Amygdala (tissue), 56 donors: ENCODE measurements at regions not wholly inside any gene's neighbourhood (a gene's known extent, or its start where the extent isn't known, plus 50 kb on each side); places are given as distances from the start of the nearest gene placed in this dataset.
"Not testable (repeated sequence)": the region's sequence is repeated elsewhere in the genome, so short reads cannot be mapped to it uniquely, and the experiment has no call there.

ENCODE experiments used
- DNase-seq, 56 donors: peaks; one replicate each; lab custom pipeline; 2025; lab: John Stamatoyannopoulos, UW

DNA sequence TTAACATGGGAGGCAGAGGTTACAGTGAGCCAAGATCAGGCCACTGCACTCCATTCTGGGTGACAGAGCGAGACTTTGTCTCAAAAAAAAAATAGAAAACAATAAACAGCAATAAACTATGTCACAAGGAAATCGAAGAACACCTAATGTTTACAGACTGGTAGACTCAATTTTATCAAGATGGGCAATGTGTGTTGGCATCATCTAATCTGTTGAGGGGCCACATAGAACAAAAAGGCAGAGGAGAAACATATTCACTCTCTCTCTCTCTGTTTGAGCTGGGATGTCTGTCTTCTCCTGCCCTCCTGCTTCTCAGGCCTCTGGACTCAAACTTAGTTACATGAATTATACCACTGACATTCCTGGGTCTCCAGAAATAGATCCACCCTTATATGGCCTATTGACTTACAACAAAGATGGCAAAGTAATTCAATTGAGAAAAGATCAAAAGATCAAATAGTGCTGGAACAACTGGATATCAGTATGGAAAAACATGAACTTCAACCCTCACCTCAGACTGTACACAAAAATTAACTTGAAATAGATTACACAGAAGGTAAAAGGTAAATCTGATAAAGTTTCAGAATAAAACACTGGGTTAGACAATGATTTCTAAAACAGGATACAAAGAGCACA is 703.8 kb upstream of the CRIM1 start:
- no peak for DNase-seq

GRCh38 chr2:35614640-35615039 is 740.9 kb upstream of the CRIM1 start:
- DNase-seq, result no peak

- DNase-seq, result no peak
These were observed 749.2 kb upstream of the CRIM1 start for GRCh38 chr2:35606394-35606793.

GRCh38 chr2:35598310-35598709 is 757.3 kb upstream of the CRIM1 start:
- no peak for DNase-seq

DNA sequence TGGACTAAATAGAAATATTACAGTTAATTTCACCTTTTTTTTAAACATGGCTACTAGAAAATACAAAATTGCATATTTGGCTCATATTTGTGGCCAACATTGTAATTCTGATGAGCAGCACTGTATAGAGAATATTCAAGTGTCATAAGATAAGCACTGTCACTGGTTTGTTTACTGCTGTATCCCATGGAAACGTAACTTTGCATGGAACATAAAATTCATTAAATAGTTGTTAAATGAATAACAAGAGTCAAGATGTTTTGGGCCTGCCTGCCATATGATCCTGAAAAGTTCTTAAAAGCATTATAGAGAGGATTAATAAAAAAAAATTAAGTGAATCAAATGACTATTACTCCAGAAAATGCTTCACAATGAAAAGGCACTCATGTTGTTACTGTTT is 763.7 kb upstream of the CRIM1 start:
- no peak for DNase-seq

- no peak for DNase-seq
These were observed 769.6 kb upstream of the CRIM1 start for GRCh38 chr2:35585972-35586371.

- DNase-seq, result no peak
These were observed 772.9 kb upstream of the CRIM1 start for GRCh38 chr2:35582637-35583036.

DNA sequence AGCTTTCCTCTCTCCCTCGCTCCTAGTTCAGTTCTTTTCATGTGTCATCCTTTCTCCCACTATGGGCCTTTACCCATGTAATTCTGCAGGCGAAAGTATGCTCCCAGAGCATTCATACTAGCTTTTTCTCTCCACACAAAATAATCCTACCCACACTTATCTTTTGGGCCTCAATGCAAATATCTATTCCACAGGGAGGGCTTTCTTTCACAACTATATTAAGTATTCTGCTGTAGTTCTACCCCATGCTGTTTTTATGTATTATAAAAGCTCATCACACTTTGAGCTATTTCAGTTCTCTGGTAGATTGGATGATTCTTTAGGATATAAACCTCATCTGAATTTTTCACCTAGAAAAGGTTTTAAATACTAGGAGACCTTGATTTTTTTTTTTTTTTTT is 774.6 kb upstream of the CRIM1 start:
- no peak for DNase-seq

- DNase-seq, result not testable (repeated sequence)
These were observed 787.0 kb upstream of the CRIM1 start for GRCh38 chr2:35568574-35568973.

- no peak for DNase-seq
These were observed 793.1 kb upstream of the CRIM1 start for GRCh38 chr2:35562488-35562887.

DNA sequence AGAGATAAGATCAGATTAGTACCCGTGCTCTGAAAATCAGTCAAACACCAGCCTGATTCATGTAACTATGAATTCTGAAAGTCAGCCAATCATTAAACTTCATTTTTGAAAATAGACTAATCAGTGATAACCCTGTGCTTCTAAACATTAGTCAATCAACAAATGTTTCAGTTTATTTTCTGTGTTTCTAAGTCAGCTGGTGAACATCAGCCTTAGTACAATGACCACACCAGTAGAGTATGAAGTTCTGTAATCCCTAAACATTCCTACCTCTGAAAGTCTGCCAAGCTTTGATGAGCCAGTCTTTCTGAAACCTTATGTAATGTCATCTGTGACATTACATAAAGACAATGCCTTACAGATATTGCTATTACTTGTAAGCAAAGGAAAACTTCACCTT is 807.4 kb upstream of the CRIM1 start:
- DNase-seq, result no peak

DNA sequence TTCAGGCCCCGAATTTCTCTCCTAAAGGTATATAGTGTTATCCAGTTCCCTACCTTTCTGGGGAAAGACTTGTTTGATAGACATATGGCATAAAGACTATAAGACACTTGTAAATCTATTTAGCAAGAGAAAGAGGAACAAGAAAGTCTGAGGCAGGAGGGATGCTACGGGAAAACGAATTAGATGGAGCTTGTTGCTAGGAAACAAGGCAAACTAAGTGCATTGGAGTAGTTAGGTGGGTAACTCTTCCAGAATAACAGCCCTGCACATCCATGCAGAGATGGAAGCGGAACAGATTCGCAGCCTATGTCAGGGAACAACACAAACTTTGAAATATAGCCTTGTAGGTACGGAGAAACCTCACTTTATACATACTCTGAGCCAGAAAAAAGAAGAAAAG is 810.3 kb upstream of the CRIM1 start:
- no peak for DNase-seq

DNA sequence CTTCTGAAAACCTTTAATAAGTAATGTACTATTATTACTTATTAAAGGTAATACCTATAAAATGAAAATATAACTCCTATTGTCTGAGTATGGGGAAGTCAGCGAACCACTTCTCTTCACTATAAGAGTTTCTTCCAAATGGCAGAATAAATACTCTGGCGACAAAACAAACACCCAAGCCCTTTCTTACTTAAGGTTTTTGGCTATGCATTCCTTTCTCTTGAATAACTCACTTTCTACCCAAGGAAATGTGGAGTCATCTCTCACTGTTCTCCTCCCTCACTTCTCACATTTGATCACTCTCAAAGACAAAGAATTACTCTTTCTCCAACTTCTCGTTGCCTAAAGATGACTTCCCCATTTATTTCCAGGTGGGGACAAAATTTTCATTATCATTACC is 816.8 kb upstream of the CRIM1 start:
- no peak for DNase-seq

- no peak for DNase-seq
These were observed 824.9 kb upstream of the CRIM1 start for GRCh38 chr2:35530615-35531135.

DNA sequence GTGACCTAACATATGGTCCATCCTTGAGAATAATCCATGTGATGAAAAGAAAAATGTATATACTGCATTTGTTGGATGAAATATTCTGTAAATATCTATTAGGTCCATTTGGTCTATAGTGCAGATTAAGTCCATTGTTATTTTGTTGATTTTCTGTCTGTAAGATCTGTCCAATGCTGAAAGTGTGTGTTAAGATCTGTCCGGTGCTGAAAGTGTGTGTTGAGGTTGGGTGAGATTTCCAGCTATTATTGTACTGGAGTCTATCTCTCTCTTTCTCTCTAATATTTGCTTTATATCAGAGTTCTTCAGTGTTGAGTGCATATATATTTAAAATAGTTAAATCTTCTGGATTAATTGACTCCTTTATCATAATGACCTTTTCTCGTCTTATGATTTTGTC is 828.8 kb upstream of the CRIM1 start:
- DNase-seq, result no peak

DNA sequence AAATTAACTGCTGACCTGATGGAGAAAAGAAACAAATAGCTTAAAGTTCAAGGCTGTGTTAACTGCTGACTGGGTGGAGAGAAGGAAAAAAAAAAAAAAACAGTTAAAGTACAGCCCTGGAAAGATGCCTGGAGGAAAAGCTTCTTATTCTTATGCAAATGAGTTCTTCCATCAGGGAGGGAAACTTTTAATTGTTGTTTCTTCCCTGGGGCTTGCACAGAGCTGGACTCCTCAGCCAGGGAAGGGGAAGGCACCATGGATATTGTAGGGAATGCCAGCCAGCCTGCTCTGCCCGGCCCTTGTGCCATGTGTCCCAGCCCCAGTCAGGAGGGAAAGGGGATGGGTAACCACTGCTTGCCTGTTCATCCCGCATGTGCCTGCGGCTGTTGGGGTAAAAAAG is 833.1 kb upstream of the CRIM1 start:
- no peak for DNase-seq

- DNase-seq, result no peak
These were observed 844.9 kb upstream of the CRIM1 start for GRCh38 chr2:35510636-35511035.

- DNase-seq, result no peak
These were observed 847.0 kb upstream of the CRIM1 start for GRCh38 chr2:35508601-35509000.

GRCh38 chr2:35504419-35504818 is 851.2 kb upstream of the CRIM1 start:
- no peak for DNase-seq

DNA sequence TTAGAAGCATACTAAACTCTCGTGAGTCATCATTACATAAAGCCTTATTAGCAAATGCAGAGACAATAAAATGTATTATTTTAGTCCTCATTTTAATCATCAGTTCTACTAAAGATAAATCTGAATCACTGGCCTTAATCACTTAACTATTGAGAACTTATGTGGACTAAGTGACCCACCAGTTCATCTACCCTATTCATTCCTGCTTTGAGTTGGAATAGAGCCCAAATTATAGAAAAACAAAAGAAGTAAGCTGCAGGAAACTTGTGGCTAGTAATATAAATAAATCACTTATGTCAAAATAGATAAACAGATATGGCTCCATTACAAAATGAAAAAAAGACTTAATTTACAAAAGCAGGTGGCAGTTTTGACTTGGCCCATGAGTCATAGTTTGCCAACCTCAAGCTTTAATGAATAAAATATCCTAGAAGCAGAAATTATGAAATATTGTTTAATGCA is 851.8 kb upstream of the CRIM1 start:
- no peak for DNase-seq

- DNase-seq, result no peak
These were observed 852.3 kb upstream of the CRIM1 start for GRCh38 chr2:35503311-35503710.

- DNase-seq, result no peak
These were observed 854.5 kb upstream of the CRIM1 start for GRCh38 chr2:35501076-35501475.

DNA sequence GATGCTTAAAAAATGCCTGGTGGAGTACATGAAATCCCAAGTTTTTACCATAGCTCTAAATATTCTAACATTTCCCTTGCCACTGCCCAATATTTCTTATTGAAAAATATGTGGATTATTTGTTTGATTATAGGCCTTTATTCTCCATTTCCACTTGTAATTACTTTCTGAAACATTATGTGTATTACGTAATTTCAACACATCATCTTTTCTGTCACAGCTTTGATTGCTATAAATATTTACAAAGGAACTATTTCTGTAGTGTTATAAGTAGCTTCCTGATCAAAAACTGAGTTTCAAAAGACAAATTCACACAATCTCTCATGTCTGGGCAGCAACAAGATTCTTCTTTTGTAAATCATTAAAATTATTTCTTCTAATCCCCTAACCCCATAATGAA is 859.6 kb upstream of the CRIM1 start:
- no peak for DNase-seq
